ENCODE measurements at regions not wholly inside any gene's neighbourhood (a gene's known extent, or its start where the extent isn't known, plus 50 kb on each side); places are given as distances from the start of the nearest gene placed in this dataset.
"Not testable (repeated sequence)": the region's sequence is repeated elsewhere in the genome, so short reads cannot be mapped to it uniquely, and the experiment has no call there.

DNA sequence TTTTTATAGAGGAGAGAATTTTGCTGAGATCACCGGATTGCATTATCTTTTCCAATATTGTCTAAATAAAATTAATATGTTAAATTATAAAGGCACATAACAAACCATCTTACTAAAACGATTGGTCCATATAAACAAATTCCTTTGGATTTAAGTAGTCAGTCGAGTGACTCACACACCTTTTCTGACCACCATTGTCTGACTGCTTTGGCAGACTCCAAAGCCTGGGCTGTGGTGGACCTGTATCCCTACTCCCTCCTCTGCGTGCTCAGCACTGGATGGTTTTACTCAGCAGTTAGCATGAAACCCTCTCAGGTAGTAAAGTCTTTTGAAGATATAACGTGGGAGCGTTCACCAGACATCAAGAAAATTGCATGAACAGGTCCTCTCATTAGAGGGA, 134.2 kb downstream of the BCL2L11 start:
- TF ChIP-seq, protein P1, sequence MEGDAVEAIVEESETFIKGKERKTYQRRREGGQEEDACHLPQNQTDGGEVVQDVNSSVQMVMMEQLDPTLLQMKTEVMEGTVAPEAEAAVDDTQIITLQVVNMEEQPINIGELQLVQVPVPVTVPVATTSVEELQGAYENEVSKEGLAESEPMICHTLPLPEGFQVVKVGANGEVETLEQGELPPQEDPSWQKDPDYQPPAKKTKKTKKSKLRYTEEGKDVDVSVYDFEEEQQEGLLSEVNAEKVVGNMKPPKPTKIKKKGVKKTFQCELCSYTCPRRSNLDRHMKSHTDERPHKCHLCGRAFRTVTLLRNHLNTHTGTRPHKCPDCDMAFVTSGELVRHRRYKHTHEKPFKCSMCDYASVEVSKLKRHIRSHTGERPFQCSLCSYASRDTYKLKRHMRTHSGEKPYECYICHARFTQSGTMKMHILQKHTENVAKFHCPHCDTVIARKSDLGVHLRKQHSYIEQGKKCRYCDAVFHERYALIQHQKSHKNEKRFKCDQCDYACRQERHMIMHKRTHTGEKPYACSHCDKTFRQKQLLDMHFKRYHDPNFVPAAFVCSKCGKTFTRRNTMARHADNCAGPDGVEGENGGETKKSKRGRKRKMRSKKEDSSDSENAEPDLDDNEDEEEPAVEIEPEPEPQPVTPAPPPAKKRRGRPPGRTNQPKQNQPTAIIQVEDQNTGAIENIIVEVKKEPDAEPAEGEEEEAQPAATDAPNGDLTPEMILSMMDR (IDR thresholded peaks at IDR 0.05), result not testable (repeated sequence)
- not testable (repeated sequence) for TF ChIP-seq EP300, POLR2A (IDR thresholded peaks at IDR 0.05)

All from sigmoid colon (tissue), 4 donors.